SKM-1 treated with dmso at 0.1 percent for 144 hours (cell line): ENCODE measurements at regions not wholly inside any gene's neighbourhood (a gene's known extent, or its start where the extent isn't known, plus 50 kb on each side); places are given as distances from the start of the nearest gene placed in this dataset.
"Not testable (repeated sequence)": the region's sequence is repeated elsewhere in the genome, so short reads cannot be mapped to it uniquely, and the experiment has no call there.

Source experiments
- DNase-seq: peaks from one replicate; lab custom pipeline; 2025; ENCODE audit not compliant: unreplicated experiment; lab: John Stamatoyannopoulos, UW

DNA sequence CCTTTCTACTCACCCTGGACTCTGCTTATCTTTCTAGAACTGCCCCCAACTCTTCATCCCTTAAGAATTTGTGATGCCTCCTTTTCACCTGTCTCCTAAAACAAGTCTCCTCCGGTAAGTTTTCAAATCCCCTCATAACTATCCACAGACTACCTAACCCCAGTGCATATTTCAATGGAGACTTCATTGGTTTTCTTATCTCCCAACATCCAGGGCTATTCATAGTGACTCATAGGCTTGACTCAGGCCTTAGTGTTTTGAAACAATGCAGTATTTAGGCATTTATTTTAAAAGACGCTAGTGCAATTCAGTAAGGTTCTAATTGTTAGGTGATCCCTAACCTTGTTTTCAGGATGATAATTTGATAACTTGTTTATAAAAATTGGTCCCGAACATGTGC is 399.2 kb downstream of the CPS1 start:
- DNase-seq, result no peak

DNA sequence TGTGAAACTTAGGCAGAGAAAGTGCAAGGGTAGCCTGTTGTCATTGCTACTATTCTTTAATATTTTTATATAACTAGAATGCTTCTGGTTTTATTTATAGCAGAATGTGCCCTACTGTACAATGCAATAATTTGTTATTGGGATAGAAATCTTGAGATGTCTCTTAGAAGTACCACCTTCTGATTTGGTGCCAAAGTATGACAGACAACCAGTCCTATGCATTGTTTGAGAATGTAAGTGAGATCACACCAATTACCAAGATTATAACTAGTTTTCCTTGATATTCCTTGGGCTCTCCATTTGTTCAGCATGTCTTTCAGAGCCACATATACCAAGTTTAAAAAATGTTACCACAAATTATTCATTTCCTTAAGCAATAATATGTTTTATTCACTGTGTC is 399.7 kb downstream of the CPS1 start:
- no peak for DNase-seq

- no peak for DNase-seq
These were observed 404.9 kb downstream of the CPS1 start for GRCh38 chr2:210961249-210961648.

DNA sequence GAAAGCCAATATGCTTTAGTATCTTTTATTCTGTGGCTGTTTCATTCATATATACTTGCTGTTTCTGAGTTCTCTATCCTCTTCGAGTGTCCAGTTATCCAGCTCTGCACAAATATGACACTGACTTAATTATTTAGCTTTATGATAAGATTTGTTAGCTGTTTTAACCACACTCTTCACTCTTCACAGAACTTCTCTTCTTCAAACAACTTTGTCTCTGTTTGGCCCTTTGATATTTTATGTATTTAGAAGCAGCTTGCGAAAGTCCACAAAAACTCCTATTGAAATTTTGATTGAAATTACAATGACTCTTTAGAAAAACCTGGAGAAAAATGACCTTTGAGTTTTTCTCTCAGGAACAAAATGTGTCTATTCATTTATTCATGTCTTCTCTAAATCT is 407.0 kb downstream of the CPS1 start:
- no peak for DNase-seq

GRCh38 chr2:210964141-210964764 is 407.9 kb downstream of the CPS1 start:
- no peak for DNase-seq

- DNase-seq, result no peak
These were observed 409.1 kb downstream of the CPS1 start for GRCh38 chr2:210965472-210965871.

DNA sequence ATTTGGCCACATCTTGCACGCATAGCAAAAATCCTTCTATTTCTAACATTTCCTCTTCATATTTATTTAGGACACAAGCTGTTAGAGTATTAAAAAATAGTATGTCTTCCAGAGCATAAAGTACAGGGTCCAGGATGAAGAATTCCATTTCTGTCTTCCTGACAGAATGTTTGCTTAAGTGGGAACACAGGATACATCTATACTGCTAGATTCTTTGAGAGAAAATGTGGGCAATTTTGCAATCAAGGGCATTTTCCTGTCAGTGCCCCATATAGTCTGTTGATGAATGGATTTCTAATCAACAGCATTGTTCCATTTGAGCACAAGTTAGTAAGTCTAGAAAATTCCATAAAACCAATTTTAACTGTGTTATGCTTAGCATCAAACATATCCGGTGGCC is 409.9 kb downstream of the CPS1 start:
- no peak for DNase-seq

DNA sequence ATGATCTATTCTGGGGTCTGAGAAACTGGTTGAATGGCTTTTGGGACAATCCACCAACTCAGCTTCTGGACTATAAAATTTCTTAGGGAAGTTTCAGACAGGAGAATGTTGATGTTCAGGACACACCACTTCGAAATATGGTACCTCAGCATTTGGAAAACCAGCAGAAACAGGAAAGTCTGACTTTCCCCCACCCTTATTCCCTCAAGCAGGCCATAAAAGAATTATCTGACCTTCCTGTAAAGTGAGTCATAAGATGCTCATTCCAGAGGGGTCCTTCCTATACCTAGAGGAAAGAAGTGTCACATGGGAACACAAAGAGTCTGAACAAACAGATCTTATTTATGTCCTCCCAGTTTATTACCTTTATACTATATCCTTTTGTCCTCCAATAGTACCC is 415.0 kb downstream of the CPS1 start:
- no peak for DNase-seq

GRCh38 chr2:210986806-210987205 is 430.4 kb downstream of the CPS1 start:
- DNase-seq, result not testable (repeated sequence)

DNA sequence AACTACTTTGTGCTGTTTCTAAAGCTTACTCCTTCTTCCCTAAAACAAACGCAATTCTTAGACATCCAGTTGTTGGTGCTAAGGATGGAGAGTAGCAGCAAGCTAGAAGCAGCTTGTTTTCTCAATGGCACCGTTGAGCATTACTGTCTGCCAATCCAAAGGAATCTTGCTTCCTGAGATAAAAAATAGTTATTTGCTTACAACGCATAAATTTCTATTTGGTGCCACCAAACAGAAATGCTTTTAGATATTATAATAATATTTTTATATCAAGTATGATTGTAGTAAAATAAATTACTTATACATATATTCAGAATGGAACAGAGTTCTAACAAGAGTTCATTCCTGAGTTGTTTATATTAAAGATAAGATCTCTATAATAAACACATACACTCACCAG is 434.7 kb downstream of the CPS1 start:
- no peak for DNase-seq

DNA sequence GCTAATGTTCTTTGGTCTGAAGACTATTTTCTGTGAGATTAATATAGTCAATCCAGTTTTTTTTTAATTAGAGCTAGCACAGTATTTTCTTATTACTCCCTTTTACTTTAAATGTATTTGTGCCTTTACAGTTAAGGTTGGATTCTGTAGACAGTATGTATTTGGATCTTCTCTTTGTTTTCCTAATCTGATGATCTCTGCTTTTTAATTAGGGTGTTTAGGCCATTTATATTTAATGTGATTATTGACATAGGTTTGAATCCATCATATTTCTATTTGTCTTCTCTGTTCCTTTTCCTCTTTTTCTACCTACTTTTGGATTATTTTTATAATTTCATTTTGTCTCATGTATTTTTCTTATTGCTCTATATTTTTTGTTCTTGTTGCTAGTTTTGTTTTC is 437.7 kb downstream of the CPS1 start:
- DNase-seq, result no peak

DNA sequence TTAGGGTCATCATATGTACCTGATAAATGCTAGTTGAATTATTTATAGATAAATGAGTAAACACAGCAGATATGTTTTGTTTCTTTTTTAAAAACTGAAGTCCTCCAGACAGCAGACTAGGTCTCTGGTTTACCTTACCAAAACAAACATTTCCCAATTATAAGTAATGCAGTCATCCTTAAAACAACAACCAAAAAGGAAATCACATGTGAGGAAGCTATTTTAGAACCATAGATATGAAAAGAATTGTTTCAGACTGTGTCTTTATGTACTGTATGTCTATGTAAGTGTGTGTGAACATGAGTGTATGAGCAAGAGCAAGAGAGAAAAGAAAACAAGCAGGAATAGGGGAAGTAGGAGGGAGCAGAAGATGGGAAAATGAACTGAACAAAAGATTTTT is 441.0 kb downstream of the CPS1 start:
- no peak for DNase-seq

DNA sequence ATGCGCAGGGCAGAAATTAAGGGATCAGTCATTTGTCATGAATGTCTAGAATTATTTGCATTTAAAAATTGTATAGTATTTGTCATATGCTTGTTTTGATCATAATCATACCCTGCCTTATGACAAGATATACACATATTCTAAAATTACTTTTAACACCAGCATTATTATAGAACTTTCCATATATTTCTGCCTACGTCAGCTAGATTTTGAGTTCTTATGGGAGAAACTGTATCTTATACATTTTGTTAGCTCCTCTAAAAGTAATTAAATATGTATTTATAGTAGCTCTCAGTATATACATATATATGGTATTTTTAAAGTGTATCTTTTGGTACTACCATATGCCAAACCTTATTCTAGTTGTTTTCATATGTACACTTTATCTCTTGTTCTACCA is 441.9 kb downstream of the CPS1 start:
- no peak for DNase-seq

DNA sequence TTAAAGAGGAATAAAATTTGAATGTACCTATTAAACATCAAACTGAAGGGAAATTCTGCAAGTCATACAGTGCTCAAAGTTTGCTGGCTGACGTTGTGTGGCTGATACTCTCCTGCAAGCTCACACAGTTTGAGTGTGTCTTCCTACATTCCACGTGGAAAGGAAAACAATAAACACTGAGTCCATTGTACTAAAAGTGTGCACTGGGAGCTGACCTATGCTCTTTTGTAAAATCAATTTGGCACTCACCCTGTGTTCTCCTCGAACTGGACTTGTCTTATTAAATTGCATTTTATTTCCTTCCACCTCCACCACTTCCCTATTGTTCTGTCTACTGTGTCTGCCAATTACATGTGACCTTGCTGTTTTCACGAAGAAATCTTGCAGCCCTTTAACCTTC is 458.0 kb downstream of the CPS1 start:
- no peak for DNase-seq

DNA sequence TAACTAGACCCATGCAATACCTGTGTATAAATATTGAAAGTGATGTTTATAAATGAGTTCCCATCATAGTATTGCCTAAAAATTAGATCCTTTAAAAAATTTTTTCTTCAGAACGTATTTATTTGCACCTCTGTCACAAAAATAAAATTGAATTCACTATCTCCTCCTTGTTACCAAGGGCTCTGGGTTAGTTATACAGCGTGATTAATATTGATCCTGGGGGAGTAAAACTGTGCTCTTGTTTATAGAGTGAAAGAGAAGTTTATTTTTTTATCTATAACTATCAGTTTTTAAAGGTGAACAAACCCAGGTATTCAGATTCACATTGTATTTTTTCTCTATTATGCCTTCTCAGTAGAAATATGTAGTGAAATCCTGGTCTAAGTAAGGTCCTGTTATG is 458.5 kb downstream of the CPS1 start:
- DNase-seq, result no peak

- not testable (repeated sequence) for DNase-seq
These were observed 468.7 kb downstream of the CPS1 start for GRCh38 chr2:211025089-211025488.

GRCh38 chr2:211026109-211026508 is 469.7 kb downstream of the CPS1 start:
- DNase-seq, result no peak

GRCh38 chr2:211027976-211028375 is 471.6 kb downstream of the CPS1 start:
- DNase-seq, result no peak

GRCh38 chr2:211033765-211034164 is 477.4 kb downstream of the CPS1 start:
- DNase-seq, result peak; percentile 4

DNA sequence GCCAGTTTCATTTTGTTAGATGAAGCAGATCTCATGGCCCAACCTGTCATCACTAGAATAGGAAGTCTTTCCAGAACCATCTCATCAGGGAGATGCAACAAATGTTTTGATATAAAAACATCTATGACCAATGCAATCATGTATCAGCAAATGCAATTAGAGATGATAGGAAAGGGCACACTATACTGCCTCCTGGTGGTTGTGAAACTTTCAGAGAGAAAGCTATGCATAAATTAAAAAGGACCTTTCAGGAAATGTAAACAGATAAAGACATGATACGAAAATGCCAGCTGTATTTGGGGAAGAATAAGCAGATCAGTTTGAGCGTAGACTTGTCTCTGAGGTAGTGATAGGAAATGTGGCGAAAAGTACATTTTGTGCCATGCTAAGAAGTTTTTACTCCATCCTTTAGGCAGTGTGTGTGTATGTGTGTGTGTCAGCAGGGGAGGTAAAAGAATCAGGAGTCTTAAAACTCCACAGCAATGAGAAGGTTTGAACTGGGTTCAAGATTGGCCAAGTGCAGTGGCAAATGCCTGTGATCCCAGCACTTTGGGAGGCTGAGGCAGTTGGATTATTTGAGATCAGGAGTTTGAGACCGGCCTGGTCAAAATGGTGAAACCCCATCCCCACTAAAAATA is 479.3 kb downstream of the CPS1 start:
- DNase-seq, result no peak

DNA sequence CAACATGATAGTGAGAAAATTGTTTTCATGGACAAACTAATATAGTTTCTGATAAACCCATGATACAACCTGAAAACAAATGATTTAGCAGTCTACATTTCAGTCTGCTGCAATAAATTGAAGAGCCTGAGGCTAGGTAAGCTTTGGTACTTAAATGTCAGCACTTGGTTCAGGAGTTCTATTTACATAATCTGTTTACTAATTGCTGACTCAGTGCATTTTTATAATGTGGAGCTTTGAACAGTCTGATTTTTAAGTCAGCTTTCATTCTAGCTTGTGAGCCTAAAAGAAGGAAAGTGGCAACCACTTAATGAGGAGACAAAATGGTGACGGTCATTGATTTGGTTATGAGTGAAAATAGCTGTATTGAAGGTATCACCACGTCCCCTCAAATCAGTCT is 488.6 kb downstream of the CPS1 start:
- no peak for DNase-seq

GRCh38 chr2:211049321-211050018 is 493.1 kb downstream of the CPS1 start:
- no peak for DNase-seq

DNA sequence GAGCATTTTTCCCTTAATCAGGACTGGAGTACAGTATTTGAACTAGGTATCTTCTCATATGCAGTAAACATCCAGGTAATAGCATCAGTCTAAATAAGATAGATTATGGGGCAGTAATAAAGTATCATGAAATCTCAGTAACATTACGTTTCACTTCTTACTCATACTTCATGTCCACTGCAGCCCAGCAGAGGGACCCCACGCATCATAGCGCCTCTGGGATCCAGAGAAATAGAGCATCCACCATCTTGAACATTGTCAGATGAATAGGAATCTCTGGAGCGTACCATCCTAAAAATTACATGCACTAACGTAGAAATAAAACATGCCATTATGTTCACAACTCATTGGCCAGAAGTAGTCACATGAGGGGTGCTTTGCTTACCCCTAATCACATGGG is 499.0 kb downstream of the CPS1 start:
- no peak for DNase-seq
